ENCODE measurements at regions not wholly inside any gene's neighbourhood (a gene's known extent, or its start where the extent isn't known, plus 50 kb on each side); places are given as distances from the start of the nearest gene placed in this dataset.

DNA sequence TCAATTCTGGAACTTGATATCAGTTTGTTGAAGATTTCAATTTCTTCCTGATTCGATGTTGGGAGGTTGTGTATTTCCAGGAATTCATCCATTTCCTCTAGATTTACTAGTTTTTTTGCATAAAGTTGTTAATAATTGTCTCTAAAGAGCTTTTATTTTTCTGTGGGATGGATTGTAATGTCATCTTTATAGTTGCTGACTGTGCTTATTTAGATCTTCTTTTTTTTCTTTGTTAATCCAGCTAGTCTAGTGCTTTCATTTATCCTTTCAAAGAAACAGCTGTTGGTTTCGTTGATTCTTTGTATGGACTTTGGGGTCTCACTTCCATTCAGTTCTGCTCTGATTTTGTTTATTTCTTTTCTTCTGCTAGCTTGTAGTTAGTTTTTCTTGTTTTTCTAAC, 302.0 kb upstream of the DMAC1 start:
- Histone ChIP-seq H3K4me1 (ENCODE audit: insufficient read depth, low read length) (no peaks in the 10 kb centered on the region), H3K9me3 (ENCODE audit: control insufficient read depth, low read depth, low read length) (no peaks in the 10 kb centered on the region), H2BK5ac (ENCODE audit: insufficient read length, low read length) (no peak overlapping the region), H3K79me2 (ENCODE audit: insufficient read depth, low read length) (no peaks in the 10 kb centered on the region), H3K23me2 (ENCODE audit: insufficient read length, low read depth, low read length, poor library complexity, severe bottlenecking) (no peaks in the 10 kb centered on the region), H3K56ac (ENCODE audit: insufficient read length, low read depth, low read length) (no peak overlapping the region), H3K79me1 (ENCODE audit: insufficient read depth, low read depth, low read length, poor library complexity, severe bottlenecking) (no peaks in the 10 kb centered on the region), H3T11ph (ENCODE audit: low read length) (no peak overlapping the region), H2BK15ac (ENCODE audit: low read depth, low read length) (no peak overlapping the region), H2AFZ (ENCODE audit: low read length) (no peak overlapping the region), H3K4me2 (ENCODE audit: insufficient read depth, insufficient read length, low read length) (no peak overlapping the region), H2BK12ac (ENCODE audit: insufficient read length, low read depth, low read length) (no peak overlapping the region), H3K9ac (ENCODE audit: extremely low read depth, insufficient read length, low read length) (no peak overlapping the region), H4K20me1 (ENCODE audit: control insufficient read depth, insufficient read depth, insufficient read length) (no peaks in the 10 kb centered on the region), H3K18ac (ENCODE audit: insufficient read length, low read depth, low read length) (no peak overlapping the region), H2BK20ac (ENCODE audit: low read depth, low read length, poor library complexity, severe bottlenecking) (no peak overlapping the region), H3K23ac (ENCODE audit: insufficient read length, low read depth, low read length) (no peak overlapping the region), H4K91ac (ENCODE audit: insufficient read length, low read depth, low read length) (no peak overlapping the region), H3K27ac (ENCODE audit: insufficient read length, low read depth, low read length) (no peak overlapping the region), H3K27me3 (ENCODE audit: insufficient read depth, low read length) (no peaks in the 10 kb centered on the region), H4K5ac (ENCODE audit: insufficient read length, low read depth, low read length) (no peak overlapping the region), H3K4ac (ENCODE audit: low read depth, low read length) (no peak overlapping the region), H2BK120ac (ENCODE audit: low read depth, low read length, poor library complexity, severe bottlenecking) (no peak overlapping the region), H2AK5ac (ENCODE audit: insufficient read length, low read length) (no peak overlapping the region), H3K14ac (ENCODE audit: insufficient read depth, low read length) (no peak overlapping the region), H4K8ac (replicated peaks; ENCODE audit: insufficient read length, low read depth, low read length) (no peak overlapping the region)
- Mint-ChIP-seq H3K27ac (no peak overlapping the region), H3K4me3 (no peak overlapping the region), H3K27me3 (ENCODE audit: low read depth) (no peaks in the 10 kb centered on the region; the same call in 1 of the 2 replicates), H3K9me3 (peaks cover 2 to 3% of the 10 kb centered on the region in 2 experiments; a peak in 3 of 5 replicates), H3K4me1 (no peaks in the 10 kb centered on the region), H3K36me3 (ENCODE audit: insufficient read depth in 1 of 3, low read depth in 3 of 3) (no peaks in the 10 kb centered on the region; a peak in 1 of 7 replicates)
- WGBS (ENCODE audit: extremely low coverage, insufficient read length, low lambda C conversion rate): no CpG with 5 or more reads among the region's 2 CpGs
- TF ChIP-seq, protein P1, sequence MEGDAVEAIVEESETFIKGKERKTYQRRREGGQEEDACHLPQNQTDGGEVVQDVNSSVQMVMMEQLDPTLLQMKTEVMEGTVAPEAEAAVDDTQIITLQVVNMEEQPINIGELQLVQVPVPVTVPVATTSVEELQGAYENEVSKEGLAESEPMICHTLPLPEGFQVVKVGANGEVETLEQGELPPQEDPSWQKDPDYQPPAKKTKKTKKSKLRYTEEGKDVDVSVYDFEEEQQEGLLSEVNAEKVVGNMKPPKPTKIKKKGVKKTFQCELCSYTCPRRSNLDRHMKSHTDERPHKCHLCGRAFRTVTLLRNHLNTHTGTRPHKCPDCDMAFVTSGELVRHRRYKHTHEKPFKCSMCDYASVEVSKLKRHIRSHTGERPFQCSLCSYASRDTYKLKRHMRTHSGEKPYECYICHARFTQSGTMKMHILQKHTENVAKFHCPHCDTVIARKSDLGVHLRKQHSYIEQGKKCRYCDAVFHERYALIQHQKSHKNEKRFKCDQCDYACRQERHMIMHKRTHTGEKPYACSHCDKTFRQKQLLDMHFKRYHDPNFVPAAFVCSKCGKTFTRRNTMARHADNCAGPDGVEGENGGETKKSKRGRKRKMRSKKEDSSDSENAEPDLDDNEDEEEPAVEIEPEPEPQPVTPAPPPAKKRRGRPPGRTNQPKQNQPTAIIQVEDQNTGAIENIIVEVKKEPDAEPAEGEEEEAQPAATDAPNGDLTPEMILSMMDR (conservative IDR thresholded peaks at IDR 0.05): no peak
- DNase-seq: no peak

Measured in H9 (cell line).